BE2C (cell line): ENCODE measurements at regions not wholly inside any gene's neighbourhood (a gene's known extent, or its start where the extent isn't known, plus 50 kb on each side); places are given as distances from the start of the nearest gene placed in this dataset.

Experiments used
- DNase-seq: peaks from one replicate; pipeline ENCODE4 v3.0.0-alpha.2; 2020
- H3K27me3 ChIP-seq: fragments of 250-450 bp; sonication (Bioruptor Pico); 2 replicates; pipeline ENCODE4 v1.5.1; 2020; ENCODE audit warnings: mild to moderate bottlenecking
- H3K36me3 ChIP-seq: fragments of 250-450 bp; sonication (Bioruptor Pico); 2 replicates; pipeline ENCODE4 v1.5.1; 2020; ENCODE audit warnings: mild to moderate bottlenecking
- H3K4me1 ChIP-seq: fragments of 250-450 bp; sonication (Bioruptor Pico); 2 replicates; pipeline ENCODE4 v1.5.1; 2020
- H3K4me3 ChIP-seq: 2 replicates; pipeline ENCODE4 v1.5.1; 2011; ENCODE audit warnings: low read depth, low read length
- H3K9me3 ChIP-seq: fragments of 250-450 bp; sonication (Bioruptor Pico); 2 replicates; pipeline ENCODE4 v1.5.1; 2020
- TF ChIP-seq, protein P1 (sequence below): IDR thresholded peaks from 2 replicates; pipeline ENCODE4 v1.5.1; 2012; ENCODE audit warnings: mild to moderate bottlenecking, low read depth, low read length

DNA sequence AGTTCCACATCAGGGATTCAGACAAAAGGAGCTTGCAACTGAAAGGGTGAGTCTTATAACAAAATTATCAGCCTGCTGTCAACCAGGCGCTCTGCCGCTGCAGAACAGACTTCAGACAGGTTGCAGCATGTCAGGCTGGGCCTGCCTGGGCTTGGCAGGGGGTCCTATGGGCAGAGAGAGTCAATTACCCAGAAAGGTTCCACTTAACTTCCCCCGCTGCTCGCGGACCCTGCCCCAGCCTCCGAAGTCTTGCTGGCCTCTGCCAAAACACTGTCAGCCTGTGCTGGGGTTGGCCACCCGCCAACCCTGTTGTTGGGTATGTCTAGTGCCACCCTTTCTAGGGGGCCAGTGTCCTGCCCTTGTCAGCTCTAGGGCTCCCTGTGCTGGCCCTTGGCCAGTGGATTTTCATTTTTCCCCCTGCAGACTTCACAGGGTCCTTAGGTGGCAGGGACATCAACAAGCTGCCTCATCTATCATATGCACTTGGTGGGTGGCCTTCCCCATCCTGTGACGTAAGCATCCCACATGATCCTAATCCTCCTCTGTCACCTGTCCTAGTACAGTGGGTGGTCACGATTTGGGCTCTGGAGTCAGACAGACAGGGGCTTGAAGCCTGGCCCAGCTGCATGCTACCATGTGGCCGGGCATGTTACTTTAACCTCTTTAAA, 166.5 kb upstream of the CADM1 start:
- Histone ChIP-seq H3K27me3 (no peaks in the 10 kb centered on the region), H3K4me3 (no peak overlapping the region), H3K4me1 (peaks cover 20% of the 10 kb centered on the region), H3K36me3 (no peaks in the 10 kb centered on the region), H3K9me3 (no peaks in the 10 kb centered on the region)
- TF ChIP-seq, protein P1, sequence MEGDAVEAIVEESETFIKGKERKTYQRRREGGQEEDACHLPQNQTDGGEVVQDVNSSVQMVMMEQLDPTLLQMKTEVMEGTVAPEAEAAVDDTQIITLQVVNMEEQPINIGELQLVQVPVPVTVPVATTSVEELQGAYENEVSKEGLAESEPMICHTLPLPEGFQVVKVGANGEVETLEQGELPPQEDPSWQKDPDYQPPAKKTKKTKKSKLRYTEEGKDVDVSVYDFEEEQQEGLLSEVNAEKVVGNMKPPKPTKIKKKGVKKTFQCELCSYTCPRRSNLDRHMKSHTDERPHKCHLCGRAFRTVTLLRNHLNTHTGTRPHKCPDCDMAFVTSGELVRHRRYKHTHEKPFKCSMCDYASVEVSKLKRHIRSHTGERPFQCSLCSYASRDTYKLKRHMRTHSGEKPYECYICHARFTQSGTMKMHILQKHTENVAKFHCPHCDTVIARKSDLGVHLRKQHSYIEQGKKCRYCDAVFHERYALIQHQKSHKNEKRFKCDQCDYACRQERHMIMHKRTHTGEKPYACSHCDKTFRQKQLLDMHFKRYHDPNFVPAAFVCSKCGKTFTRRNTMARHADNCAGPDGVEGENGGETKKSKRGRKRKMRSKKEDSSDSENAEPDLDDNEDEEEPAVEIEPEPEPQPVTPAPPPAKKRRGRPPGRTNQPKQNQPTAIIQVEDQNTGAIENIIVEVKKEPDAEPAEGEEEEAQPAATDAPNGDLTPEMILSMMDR = no peak
- peak; percentile 69 for DNase-seq

DNA sequence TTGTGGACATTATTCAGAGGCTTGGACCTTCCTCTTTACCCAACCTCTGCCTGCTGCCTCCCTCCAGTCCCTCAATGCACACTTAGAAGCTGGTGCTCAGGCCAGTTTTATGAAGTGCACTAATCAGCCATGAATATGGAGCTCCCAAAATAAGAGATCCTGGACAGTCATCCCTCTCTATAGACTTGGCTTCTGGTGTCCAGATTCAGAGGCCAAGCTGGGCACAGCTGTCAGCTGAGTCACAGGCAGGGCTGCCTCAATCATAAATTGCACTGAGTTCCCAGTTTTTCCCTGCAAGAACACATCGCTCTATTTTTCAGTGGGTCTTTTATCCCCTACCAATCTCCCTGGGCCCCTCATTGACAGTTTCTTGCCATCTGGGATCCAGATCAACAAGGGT, 161.7 kb upstream of the CADM1 start:
- Histone ChIP-seq H3K36me3 (no peaks in the 10 kb centered on the region), H3K27me3 (no peaks in the 10 kb centered on the region), H3K4me1 (peaks cover 16% of the 10 kb centered on the region), H3K4me3 (no peak overlapping the region), H3K9me3 (no peaks in the 10 kb centered on the region)
- TF ChIP-seq, protein P1 = no peak
- DNase-seq = no peak

DNA sequence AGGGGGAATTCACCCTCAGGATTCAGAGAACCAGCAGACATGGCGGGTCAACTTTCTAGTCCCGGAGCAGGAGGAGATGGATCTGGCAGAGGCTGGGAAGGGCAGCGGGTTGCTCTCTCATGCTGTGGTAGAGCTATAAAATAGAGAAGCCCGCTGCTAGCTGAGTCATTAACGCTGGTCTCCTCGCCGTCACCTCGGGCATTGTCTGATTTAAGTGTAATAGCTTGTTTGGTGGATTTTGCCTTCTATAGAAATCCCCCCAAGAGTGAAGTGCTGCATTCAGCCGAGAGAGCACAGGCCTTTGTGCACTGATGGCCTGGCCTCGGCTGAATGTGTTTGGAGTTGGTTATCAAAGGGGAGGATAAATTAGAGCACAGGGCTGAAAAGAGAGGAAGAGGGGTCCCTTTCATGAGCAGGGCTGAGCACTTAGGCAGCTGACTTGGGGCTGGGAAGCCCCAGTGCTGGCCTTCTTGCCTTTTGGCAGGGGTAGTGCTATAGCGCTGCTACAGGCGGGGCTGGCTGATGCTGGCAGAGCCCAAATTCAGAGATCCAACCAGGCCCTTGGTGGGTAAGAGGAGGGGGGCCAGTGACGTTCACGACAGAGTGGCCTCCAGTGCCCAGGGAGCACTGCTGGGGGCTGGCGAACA, 161.1 kb upstream of the CADM1 start:
- Histone ChIP-seq H3K9me3 (no peaks in the 10 kb centered on the region), H3K27me3 (no peaks in the 10 kb centered on the region), H3K4me3 (no peak overlapping the region), H3K36me3 (no peaks in the 10 kb centered on the region), H3K4me1 (peaks cover 12% of the 10 kb centered on the region)
- TF ChIP-seq, protein P1 = no peak
- DNase-seq = no peak

DNA sequence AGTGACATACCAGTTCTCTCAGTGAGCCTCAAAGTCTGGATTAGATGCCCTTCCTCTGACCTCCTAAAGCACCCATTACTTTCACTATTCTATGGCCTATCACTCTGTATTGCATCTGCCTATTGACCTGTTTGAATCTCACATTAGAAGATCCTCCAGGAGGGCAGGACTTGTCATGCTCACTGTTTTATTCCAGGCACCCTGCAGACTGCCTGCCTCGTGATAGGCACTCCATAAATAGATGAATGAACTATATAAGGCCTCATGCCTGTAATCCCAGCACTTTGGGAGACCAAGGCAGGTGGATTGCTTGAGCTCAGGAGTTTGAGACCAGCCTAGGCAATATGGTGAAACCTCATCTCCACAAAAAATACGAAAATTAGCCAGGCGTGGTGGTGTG, 160.1 kb upstream of the CADM1 start:
- TF ChIP-seq, protein P1 = no peak
- peaks cover 2% of the 10 kb centered on the region; the same call in 1 of the 2 replicates for H3K4me1 ChIP-seq
- no peaks in the 10 kb centered on the region for H3K9me3 ChIP-seq
- no peak for DNase-seq
- H3K4me3 ChIP-seq = no peak overlapping the region
- H3K27me3 ChIP-seq = no peaks in the 10 kb centered on the region
- H3K36me3 ChIP-seq = no peaks in the 10 kb centered on the region

DNA sequence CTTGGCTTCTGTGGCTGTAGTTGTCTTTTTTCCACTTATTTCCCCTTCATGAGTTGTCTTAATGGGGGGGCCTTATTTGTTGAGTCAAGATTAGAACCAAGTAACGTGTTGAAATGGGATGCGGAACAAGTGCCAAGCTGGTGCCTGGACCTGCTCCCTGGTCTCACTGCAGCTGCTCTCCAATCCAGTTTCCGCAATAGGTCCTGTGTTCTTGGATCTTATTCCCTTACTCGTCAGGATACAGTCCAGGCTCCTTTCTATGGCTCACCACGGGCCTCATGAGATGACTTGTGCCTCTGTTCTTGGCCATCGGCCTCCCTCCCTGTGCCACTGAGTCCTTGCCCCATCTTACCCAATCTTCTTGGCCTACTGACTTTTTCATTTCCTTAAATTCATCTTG, 159.6 kb upstream of the CADM1 start:
- no peak overlapping the region for H3K4me3 ChIP-seq
- no peaks in the 10 kb centered on the region for H3K36me3 ChIP-seq
- no peaks in the 10 kb centered on the region for H3K27me3 ChIP-seq
- TF ChIP-seq, protein P1 = no peak
- DNase-seq = no peak
- no peaks in the 10 kb centered on the region for H3K9me3 ChIP-seq
- peaks cover 2% of the 10 kb centered on the region; the same call in 1 of the 2 replicates for H3K4me1 ChIP-seq

DNA sequence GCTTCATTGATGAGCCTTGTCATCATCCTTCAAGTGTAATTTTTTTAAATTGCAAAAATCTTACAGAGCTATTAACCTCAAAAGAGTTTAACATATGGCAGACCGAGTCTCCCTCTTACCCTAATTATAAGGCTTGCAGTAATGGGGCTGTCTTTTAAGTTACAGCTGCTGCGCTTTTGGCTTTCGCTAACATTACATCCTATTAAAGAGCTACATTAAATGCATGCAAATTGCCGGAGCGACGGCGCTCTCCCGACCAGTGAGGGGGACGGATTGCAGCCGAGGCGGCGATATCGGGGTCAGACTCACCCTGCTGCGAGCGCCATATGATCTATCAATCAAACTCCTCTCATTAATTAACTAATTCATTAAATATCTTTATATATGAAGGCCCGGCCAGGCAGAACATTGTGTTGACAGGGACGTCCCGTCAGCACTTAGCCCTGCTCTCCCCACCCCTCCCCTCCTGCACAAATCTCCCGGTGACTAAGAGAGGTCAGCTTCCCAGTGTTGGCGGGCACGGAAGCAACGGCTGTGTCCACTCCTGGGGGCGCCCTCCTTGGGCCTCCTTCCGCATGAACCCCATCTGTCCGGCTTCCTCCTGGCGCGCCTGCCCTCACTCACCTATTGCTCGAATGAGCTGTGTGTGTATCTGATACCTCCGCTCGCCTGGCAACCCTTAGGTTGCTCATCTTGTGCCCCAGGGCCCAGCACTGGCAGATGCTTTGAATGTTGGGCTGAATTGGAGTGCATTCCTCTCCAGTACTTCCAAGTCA, 156.0 kb upstream of the CADM1 start:
- TF ChIP-seq, protein P1 = no peak
- Histone ChIP-seq H3K36me3 (no peaks in the 10 kb centered on the region), H3K9me3 (no peaks in the 10 kb centered on the region), H3K27me3 (no peaks in the 10 kb centered on the region), H3K4me1 (peaks cover 8% of the 10 kb centered on the region; the same call in 1 of the 2 replicates), H3K4me3 (no peak overlapping the region)
- no peak for DNase-seq
